ENCODE measurements at regions not wholly inside any gene's neighbourhood (a gene's known extent, or its start where the extent isn't known, plus 50 kb on each side); places are given as distances from the start of the nearest gene placed in this dataset.
"Not testable (repeated sequence)": the region's sequence is repeated elsewhere in the genome, so short reads cannot be mapped to it uniquely, and the experiment has no call there.

GRCh38 chr6:106783640-106784566, 154.5 kb downstream of the QRSL1 start:
- H3K27me3 Mint-ChIP-seq (ENCODE audit: low read depth) = peaks cover 8% of the 10 kb centered on the region
- H3K4me3 Mint-ChIP-seq (ENCODE audit: low read depth) = no peak overlapping the region
- no peak for DNase-seq (ENCODE audit: low spot score)
- no peaks in the 10 kb centered on the region for H3K4me1 Mint-ChIP-seq (ENCODE audit: low read depth)
- intact Hi-C loops (cut with micrococcal nuclease) = no loop called here
- H3K36me3 Mint-ChIP-seq (ENCODE audit: low read depth) = no peaks in the 10 kb centered on the region
- peaks cover 9% of the 10 kb centered on the region for H3K9me3 Mint-ChIP-seq
- H3K27ac Mint-ChIP-seq = no peak overlapping the region

GRCh38 chr6:106782536-106783285, 153.3 kb downstream of the QRSL1 start:
- Mint-ChIP-seq H3K4me3 (ENCODE audit: low read depth) (no peak overlapping the region), H3K27me3 (ENCODE audit: low read depth) (peaks cover 8% of the 10 kb centered on the region), H3K27ac (no peak overlapping the region), H3K9me3 (peaks cover 9% of the 10 kb centered on the region), H3K36me3 (ENCODE audit: low read depth) (no peaks in the 10 kb centered on the region), H3K4me1 (ENCODE audit: low read depth) (no peaks in the 10 kb centered on the region)
- intact Hi-C loops (cut with micrococcal nuclease) = no loop called here
- DNase-seq (ENCODE audit: low spot score) = no peak

- intact Hi-C loops (cut with micrococcal nuclease); H3K27ac Mint-ChIP-seq: not testable (repeated sequence)
Measured at GRCh38 chr6:106779552-106779951, 150.2 kb downstream of the QRSL1 start.

DNA sequence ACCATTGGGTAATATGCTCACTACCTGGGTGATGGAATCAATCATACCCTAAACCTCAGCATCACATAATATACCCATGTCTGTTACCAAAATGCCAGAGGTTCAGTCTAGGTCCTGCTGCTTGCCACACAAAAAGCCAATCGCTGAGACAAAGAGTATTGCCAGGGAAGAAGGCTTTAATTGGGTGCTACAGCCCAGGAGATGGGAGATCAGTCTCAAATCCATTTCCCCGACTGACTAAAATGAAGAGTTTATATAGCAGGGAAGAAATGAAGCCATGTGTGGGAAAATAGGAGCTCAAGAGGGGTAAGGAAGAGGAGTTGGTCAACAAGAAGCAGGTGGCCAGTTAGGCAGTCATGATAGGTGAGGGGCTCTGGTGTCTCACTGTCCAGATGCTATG, 149.6 kb downstream of the QRSL1 start:
- no peaks in the 10 kb centered on the region for H3K36me3 Mint-ChIP-seq (ENCODE audit: low read depth)
- no peak overlapping the region for H3K4me3 Mint-ChIP-seq (ENCODE audit: low read depth)
- no peaks in the 10 kb centered on the region for H3K4me1 Mint-ChIP-seq (ENCODE audit: low read depth)
- no peak overlapping the region for H3K27ac Mint-ChIP-seq
- H3K9me3 Mint-ChIP-seq = peaks cover 9% of the 10 kb centered on the region
- DNase-seq (ENCODE audit: low spot score) = no peak
- intact Hi-C loops (cut with micrococcal nuclease) = no loop called here
- peaks cover 5% of the 10 kb centered on the region for H3K27me3 Mint-ChIP-seq (ENCODE audit: low read depth)

More at GRCh38 chr6:106779552-106779951, 150.2 kb downstream of the QRSL1 start:
- not testable (repeated sequence) for H3K36me3 Mint-ChIP-seq (ENCODE audit: low read depth); H3K4me1 Mint-ChIP-seq (ENCODE audit: low read depth); H3K4me3 Mint-ChIP-seq (ENCODE audit: low read depth); H3K27me3 Mint-ChIP-seq (ENCODE audit: low read depth); H3K9me3 Mint-ChIP-seq; DNase-seq (ENCODE audit: low spot score)

DNA sequence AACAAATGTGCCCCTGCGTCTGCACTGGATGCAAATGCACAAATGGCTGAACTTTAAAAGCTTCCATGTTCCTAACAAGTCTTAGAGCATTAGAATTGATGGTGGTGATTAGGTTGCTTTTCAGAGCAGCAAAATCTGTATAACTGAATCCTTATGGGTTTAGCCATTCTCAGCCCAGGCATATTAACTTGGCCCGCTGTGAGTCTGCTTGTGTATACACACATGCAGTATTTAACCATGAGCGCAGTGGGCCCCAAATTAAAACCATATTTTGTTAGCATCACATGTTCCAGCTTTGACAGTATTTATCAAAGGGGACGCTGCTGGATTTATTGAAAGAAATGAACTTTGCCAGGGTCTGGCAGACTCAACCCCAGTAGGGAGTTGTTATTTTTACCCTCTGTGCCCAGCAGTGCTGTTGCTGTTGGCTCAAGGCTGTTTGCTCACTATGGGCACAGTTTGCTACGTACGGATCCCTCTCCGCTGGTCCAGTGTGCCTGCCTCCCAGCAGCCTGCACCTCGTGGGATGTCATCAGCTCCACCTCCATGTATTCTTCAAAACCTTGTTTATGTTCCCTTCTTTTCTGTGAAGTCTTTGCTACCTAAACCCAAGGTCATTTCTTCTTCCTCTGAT, 144.7 kb downstream of the QRSL1 start:
- Mint-ChIP-seq H3K4me3 (ENCODE audit: low read depth) (no peak overlapping the region), H3K27me3 (ENCODE audit: low read depth) (peaks cover 1% of the 10 kb centered on the region)
- intact Hi-C loops (cut with micrococcal nuclease) = no loop called here

GRCh38 chr6:106773522-106773921, 144.1 kb downstream of the QRSL1 start:
- intact Hi-C loops (cut with micrococcal nuclease) = no loop called here
- Mint-ChIP-seq H3K27me3 (ENCODE audit: low read depth) (peaks cover 1% of the 10 kb centered on the region), H3K36me3 (ENCODE audit: low read depth) (no peaks in the 10 kb centered on the region), H3K4me1 (ENCODE audit: low read depth) (no peaks in the 10 kb centered on the region), H3K27ac (no peak overlapping the region), H3K9me3 (peaks cover 9% of the 10 kb centered on the region), H3K4me3 (ENCODE audit: low read depth) (no peak overlapping the region)
- no peak for DNase-seq (ENCODE audit: low spot score)

More for the DNA sequence above, 144.7 kb downstream of the QRSL1 start:
- DNase-seq (ENCODE audit: low spot score) = no peak
- no peak overlapping the region for H3K27ac Mint-ChIP-seq
- H3K9me3 Mint-ChIP-seq = peaks cover 9% of the 10 kb centered on the region
- H3K36me3 Mint-ChIP-seq (ENCODE audit: low read depth) = no peaks in the 10 kb centered on the region
- H3K4me1 Mint-ChIP-seq (ENCODE audit: low read depth) = no peaks in the 10 kb centered on the region

DNA sequence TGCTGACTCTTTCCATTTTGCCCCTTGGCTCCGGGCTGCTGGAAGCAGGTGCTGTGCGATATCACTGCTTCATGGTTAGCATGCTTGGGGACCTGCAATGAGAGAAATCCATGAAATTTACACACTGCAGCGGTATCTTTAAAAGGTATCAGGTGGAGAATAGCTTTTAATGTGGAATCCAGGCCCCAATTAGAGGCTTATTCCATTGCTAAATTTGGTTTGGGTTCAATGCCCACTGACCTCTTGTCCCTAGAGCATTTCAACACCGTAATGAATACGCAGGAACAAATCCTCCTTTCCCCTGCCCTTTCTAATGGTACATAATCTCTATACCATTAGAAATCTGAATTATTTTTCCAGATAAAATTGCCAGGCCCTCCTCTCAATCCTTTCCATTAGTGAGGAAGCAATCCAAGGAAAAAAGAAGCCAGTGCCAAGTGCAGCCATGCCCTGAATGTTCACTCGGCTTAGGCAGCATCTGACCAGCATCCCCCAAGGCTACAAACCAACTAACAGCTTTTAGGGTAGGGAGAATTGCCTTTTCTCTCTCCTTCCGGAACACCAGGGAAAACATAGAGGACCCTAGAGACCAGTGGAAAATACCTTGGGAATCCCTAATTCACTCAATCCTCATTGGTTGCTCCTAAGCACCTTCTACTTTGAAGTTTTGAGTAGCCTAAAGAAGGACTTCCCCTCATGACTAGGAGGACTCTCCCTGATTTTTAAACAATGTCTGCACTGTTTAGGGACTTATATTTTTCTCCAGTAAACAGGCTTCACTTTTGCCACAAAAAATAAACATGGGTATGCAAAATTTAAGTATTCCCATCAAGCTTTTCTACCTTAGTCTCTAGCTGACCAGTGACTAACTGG, 143.1 kb downstream of the QRSL1 start:
- no peaks in the 10 kb centered on the region for H3K36me3 Mint-ChIP-seq (ENCODE audit: low read depth)
- peaks cover 1% of the 10 kb centered on the region for H3K27me3 Mint-ChIP-seq (ENCODE audit: low read depth)

DNA sequence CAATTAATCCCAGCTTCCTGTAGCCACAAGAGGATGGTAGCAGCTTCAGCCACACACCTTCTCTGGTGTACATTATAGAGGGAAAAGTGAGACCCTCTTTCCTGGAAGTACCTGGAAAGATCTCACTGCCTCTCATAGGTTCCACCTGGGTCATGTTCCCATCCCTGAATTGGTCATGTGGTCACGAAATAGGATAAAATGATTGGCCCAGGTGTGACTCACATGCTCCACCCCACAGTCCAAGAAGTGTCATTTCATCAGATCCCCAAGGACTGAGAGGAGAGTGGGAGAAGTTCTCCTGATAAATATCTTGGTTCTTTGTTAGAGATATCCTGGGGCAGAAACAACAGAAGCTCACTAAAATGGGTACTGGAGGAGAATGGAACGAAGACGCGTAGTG, 142.4 kb downstream of the QRSL1 start:
- H3K4me1 Mint-ChIP-seq (ENCODE audit: low read depth) = no peaks in the 10 kb centered on the region
- H3K27ac Mint-ChIP-seq = no peak overlapping the region
- peaks cover 9% of the 10 kb centered on the region for H3K9me3 Mint-ChIP-seq
- intact Hi-C loops (cut with micrococcal nuclease) = no loop called here
- no peak overlapping the region for H3K4me3 Mint-ChIP-seq (ENCODE audit: low read depth)
- H3K27me3 Mint-ChIP-seq (ENCODE audit: low read depth) = no peaks in the 10 kb centered on the region
- DNase-seq (ENCODE audit: low spot score) = no peak
- no peaks in the 10 kb centered on the region for H3K36me3 Mint-ChIP-seq (ENCODE audit: low read depth)

More for the DNA sequence above, 143.1 kb downstream of the QRSL1 start:
- intact Hi-C loops (cut with micrococcal nuclease) = no loop called here
- H3K4me1 Mint-ChIP-seq (ENCODE audit: low read depth) = no peaks in the 10 kb centered on the region
- H3K9me3 Mint-ChIP-seq = peaks cover 9% of the 10 kb centered on the region
- H3K4me3 Mint-ChIP-seq (ENCODE audit: low read depth) = no peak overlapping the region
- no peak for DNase-seq (ENCODE audit: low spot score)
- H3K27ac Mint-ChIP-seq = no peak overlapping the region

- intact Hi-C loops (cut with micrococcal nuclease) = no loop called here
- H3K4me1 Mint-ChIP-seq (ENCODE audit: low read depth) = no peaks in the 10 kb centered on the region
- H3K9me3 Mint-ChIP-seq = peaks cover 9% of the 10 kb centered on the region
- H3K27me3 Mint-ChIP-seq (ENCODE audit: low read depth) = peaks cover 2% of the 10 kb centered on the region
- no peak for DNase-seq (ENCODE audit: low spot score)
- H3K27ac Mint-ChIP-seq = no peak overlapping the region
- no peaks in the 10 kb centered on the region for H3K36me3 Mint-ChIP-seq (ENCODE audit: low read depth)
- no peak overlapping the region for H3K4me3 Mint-ChIP-seq (ENCODE audit: low read depth)
Measured at GRCh38 chr6:106770663-106771062, 141.3 kb downstream of the QRSL1 start.

GRCh38 chr6:106770081-106770480, 140.7 kb downstream of the QRSL1 start:
- Mint-ChIP-seq H3K4me1 (ENCODE audit: low read depth) (no peaks in the 10 kb centered on the region), H3K36me3 (ENCODE audit: low read depth) (no peaks in the 10 kb centered on the region), H3K27ac (no peak overlapping the region), H3K4me3 (ENCODE audit: low read depth) (no peak overlapping the region), H3K27me3 (ENCODE audit: low read depth) (peaks cover 2% of the 10 kb centered on the region), H3K9me3 (peaks cover 9% of the 10 kb centered on the region)
- intact Hi-C loops (cut with micrococcal nuclease) = no loop called here
- DNase-seq (ENCODE audit: low spot score) = no peak

DNA sequence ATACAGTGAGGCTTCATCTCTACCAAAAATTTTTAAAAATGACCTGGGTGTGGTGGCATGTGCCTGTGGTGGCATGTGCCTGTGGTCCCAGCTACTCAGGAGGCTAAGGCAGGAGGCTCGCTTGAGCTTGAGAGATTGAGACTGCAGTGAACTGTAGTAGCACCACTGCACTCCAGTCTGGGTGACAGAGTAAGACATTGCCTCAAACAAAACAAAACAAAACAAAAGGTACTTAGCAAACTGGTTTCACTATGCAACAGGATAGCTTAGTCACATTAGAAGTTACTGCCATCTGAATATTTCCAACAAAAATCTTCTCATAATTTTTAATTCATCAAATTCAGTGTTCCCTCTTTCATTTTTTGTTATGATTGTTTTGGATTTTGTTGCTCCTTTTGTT, 137.9 kb downstream of the QRSL1 start:
- no peak for DNase-seq (ENCODE audit: low spot score)
- Mint-ChIP-seq H3K9me3 (peaks cover 9% of the 10 kb centered on the region), H3K36me3 (ENCODE audit: low read depth) (no peaks in the 10 kb centered on the region), H3K4me3 (ENCODE audit: low read depth) (no peak overlapping the region), H3K4me1 (ENCODE audit: low read depth) (no peaks in the 10 kb centered on the region), H3K27me3 (ENCODE audit: low read depth) (peaks cover 2% of the 10 kb centered on the region), H3K27ac (no peak overlapping the region)
- intact Hi-C loops (cut with micrococcal nuclease) = no loop called here

GRCh38 chr6:106766201-106766600, 136.8 kb downstream of the QRSL1 start:
- no peak overlapping the region for H3K4me3 Mint-ChIP-seq (ENCODE audit: low read depth)
- H3K27ac Mint-ChIP-seq = no peak overlapping the region
- intact Hi-C loops (cut with micrococcal nuclease) = no loop called here
- peaks cover 9% of the 10 kb centered on the region for H3K9me3 Mint-ChIP-seq
- no peak for DNase-seq (ENCODE audit: low spot score)
- H3K27me3 Mint-ChIP-seq (ENCODE audit: low read depth) = peaks cover 2% of the 10 kb centered on the region
- H3K4me1 Mint-ChIP-seq (ENCODE audit: low read depth) = no peaks in the 10 kb centered on the region
- H3K36me3 Mint-ChIP-seq (ENCODE audit: low read depth) = no peaks in the 10 kb centered on the region
